GM12875 (cell line): ENCODE measurements at regions not wholly inside any gene's neighbourhood (a gene's known extent, or its start where the extent isn't known, plus 50 kb on each side); places are given as distances from the start of the nearest gene placed in this dataset.
"Not testable (repeated sequence)": the region's sequence is repeated elsewhere in the genome, so short reads cannot be mapped to it uniquely, and the experiment has no call there.

Experiments
- H3K4me3 ChIP-seq: one replicate; pipeline ENCODE4 v1.5.1; 2011; ENCODE audit warnings: low read depth, low read length, control low read depth
- TF ChIP-seq, protein P1 (sequence below): IDR thresholded peaks from 2 replicates; pipeline ENCODE4 v1.5.1; 2011; ENCODE audit warnings: low read depth, mild to moderate bottlenecking, control low read depth, inconsistent platforms, low read length, moderate library complexity, borderline replicate concordance; ENCODE audit not compliant: insufficient read depth

DNA sequence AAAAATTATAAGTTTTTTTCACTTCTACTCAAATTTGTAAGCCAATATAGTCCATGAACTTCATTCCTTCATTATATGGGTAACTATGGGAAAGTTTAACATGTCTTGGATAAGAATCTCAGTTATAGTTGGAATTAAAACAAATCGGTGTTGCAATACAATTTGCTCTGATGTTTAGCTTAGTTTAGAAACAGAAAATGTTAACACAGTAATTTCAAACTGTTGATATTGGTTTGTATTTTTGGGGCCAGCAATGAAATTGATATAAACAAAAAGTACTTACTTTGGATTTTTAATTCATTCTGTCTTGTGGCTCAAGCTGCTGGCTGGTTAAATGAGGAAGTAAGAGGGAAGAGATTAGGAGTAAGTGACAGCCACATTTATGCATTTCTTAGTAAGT is 368.5 kb upstream of the NT5C1B start:
- H3K4me3 ChIP-seq: no peak overlapping the region

DNA sequence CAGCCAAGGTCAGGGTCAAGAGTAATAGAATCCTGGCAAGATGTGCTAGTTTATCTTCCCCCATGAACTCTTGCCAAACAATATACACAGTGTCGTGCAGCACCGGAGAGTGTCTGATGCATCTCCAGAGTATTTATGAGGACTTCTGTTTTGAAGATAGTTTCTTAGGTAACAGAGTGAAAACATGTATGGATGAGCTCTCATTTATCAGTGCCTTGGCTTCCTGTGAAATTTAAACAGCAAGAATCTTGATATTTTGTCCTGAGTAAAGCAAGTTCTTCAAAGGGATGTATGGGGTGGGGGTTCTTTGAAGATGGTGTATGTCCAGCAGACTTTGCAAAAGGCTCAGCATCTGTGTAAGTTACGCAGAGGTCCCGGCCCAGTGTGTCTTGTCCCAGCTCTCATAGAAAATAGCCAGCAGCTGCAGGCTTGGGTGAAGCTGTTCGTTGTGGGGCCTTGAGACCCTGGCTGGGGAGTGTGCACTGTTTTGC is 361.0 kb upstream of the NT5C1B start:
- TF ChIP-seq, protein P1, sequence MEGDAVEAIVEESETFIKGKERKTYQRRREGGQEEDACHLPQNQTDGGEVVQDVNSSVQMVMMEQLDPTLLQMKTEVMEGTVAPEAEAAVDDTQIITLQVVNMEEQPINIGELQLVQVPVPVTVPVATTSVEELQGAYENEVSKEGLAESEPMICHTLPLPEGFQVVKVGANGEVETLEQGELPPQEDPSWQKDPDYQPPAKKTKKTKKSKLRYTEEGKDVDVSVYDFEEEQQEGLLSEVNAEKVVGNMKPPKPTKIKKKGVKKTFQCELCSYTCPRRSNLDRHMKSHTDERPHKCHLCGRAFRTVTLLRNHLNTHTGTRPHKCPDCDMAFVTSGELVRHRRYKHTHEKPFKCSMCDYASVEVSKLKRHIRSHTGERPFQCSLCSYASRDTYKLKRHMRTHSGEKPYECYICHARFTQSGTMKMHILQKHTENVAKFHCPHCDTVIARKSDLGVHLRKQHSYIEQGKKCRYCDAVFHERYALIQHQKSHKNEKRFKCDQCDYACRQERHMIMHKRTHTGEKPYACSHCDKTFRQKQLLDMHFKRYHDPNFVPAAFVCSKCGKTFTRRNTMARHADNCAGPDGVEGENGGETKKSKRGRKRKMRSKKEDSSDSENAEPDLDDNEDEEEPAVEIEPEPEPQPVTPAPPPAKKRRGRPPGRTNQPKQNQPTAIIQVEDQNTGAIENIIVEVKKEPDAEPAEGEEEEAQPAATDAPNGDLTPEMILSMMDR: no peak
- no peak overlapping the region for H3K4me3 ChIP-seq

More for the DNA sequence above, 368.5 kb upstream of the NT5C1B start:
- TF ChIP-seq, protein P1: no peak

DNA sequence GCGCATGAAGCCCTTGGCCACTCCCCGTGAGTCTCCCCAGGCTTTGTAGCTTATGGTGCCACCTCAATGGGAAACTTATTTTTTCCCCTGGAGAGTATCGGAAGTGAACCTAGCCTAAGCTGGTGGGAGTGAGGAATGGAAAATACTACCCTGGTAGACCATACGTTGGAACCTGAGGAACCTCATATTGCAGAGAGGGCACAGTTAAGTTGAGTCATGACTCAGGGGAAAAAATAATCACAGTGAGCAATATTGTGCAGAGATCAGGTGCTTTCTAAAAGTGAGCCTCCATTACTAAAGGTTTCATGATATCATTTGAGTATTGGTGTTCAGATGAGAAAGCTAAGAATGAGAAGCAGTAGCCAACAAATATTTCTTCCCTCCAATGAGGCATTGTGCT is 360.5 kb upstream of the NT5C1B start:
- H3K4me3 ChIP-seq: no peak overlapping the region
- TF ChIP-seq, protein P1: no peak

DNA sequence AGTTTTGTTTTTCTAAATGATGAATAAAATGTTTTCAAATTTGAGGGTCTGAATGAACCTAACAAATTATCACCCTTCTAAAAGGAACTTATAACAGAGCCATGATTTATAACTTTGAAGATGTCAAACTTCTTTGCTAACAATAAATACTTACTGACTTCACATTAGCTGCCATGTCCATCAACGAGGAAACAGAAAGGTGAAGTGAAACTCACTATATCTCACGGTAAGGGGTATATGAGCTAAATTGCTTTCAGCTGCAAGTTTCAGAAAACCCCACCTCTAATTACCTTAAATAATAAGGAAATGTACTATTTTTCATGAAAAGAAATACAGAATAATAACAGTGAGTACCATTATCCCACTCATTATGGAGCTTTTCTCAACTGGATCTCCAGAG is 350.8 kb upstream of the NT5C1B start:
- TF ChIP-seq, protein P1: no peak

DNA sequence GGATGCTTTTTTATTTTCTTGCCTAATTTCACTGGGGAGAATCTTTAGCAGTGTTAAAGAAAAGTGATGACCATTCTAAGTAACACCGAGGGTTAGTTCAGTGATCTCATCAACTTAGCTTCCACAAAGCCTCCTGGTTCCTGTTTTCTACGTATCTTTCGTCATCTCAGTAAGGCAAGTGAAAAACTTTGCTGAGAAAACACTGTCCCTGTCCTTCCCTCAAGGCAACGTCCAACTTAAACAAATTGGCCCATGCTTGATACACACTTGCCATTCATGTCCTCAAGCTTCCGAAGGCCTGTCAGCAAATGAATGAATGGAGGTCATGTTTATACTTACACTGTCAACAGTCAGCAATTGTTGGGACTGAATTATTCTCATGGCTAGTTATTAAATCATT is 350.4 kb upstream of the NT5C1B start:
- H3K4me3 ChIP-seq: not testable (repeated sequence)

More for the DNA sequence above, 350.8 kb upstream of the NT5C1B start:
- no peak overlapping the region for H3K4me3 ChIP-seq

DNA sequence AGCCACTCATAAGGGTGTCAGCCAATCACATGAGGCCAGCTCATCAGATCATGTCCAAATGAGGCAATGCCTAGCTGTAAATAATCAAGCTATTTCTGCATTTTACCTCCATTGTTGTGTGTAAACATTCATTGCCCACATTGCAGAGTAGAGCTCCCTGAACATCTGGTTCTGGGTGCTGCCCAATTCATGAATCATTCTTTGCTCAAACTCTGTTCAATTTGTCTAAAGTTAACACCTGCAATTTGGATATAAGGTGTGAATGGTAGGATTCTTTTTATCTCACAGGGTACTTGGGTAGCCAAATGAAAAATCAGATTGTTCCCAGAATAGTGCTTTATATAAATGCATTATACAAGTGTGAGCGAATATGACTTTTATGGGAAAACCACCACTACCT is 345.5 kb upstream of the NT5C1B start:
- no peak overlapping the region for H3K4me3 ChIP-seq
- TF ChIP-seq, protein P1: no peak

DNA sequence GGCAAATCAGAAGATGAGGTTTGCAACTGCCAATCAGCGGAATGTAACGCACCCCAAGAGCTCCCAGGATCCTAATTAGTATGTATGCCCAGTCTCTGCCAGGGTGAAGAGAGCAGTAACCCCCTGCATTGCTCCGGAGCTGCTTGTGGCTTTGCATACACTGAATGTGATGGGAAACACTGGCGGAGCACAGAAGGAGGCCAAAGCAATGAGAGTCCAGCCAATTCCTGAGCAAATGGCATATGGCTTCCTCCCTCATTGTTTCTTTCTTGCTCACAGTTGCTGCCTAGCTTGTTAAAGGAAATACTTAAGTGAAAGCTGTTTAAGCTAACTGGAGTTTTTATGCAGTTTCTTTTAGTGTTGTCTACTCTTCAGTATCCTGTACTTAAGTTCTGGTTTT is 343.5 kb upstream of the NT5C1B start:
- TF ChIP-seq, protein P1: no peak

DNA sequence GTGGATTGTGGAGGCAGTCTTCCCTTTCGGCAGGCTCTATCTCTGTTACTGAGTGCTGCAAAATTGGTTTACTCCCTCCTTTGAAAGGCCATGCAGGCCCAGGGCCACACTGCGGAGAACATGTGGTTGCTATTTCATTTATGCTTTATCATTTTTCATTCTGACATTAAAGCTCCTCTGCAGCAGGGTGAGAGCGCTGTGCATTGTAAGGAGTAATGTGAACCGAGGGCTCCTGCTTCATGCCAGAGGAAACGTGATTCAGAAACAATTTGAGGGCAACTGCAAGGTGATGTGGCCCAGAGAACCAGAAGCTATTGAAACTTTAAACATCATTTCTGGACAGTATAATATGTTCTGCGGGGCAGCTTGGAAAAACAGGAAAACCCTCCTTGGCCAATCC is 341.6 kb upstream of the NT5C1B start:
- H3K4me3 ChIP-seq: no peak overlapping the region
- TF ChIP-seq, protein P1: no peak

More for the DNA sequence above, 343.5 kb upstream of the NT5C1B start:
- no peak overlapping the region for H3K4me3 ChIP-seq
